ENCODE measurements at regions not wholly inside any gene's neighbourhood (a gene's known extent, or its start where the extent isn't known, plus 50 kb on each side); places are given as distances from the start of the nearest gene placed in this dataset.

- H3K4me3 ChIP-seq (ENCODE audit: low read depth, low read length): no peak overlapping the region
- no peak for DNase-seq (ENCODE audit: low read depth)
- TF ChIP-seq CTCF (IDR thresholded peaks at IDR 0.05; ENCODE audit: low read depth, low read length) (no peak), POLR2A (IDR thresholded peaks at IDR 0.05; ENCODE audit: extremely low read depth, insufficient read length) (no peak), MAX (IDR thresholded peaks at IDR 0.05; ENCODE audit: low read depth, low read length) (no peak), MYC (IDR thresholded peaks at IDR 0.05; ENCODE audit: low read depth, low read length) (no peak)
Observed at GRCh38 chr2:20128506-20129330, 77.3 kb upstream of the LAPTM4A start.

- DNase-seq (ENCODE audit: low read depth): no peak
- TF ChIP-seq CTCF (IDR thresholded peaks at IDR 0.05; ENCODE audit: low read depth, low read length) (no peak), POLR2A (IDR thresholded peaks at IDR 0.05; ENCODE audit: extremely low read depth, insufficient read length) (no peak), MYC (IDR thresholded peaks at IDR 0.05; ENCODE audit: low read depth, low read length) (no peak), MAX (IDR thresholded peaks at IDR 0.05; ENCODE audit: low read depth, low read length) (no peak)
- no peak overlapping the region for H3K4me3 ChIP-seq (ENCODE audit: low read depth, low read length)
Observed at GRCh38 chr2:20126469-20126868, 75.0 kb upstream of the LAPTM4A start.

GRCh38 chr2:20126040-20126439, 74.6 kb upstream of the LAPTM4A start:
- no peak overlapping the region for H3K4me3 ChIP-seq (ENCODE audit: low read depth, low read length)
- DNase-seq (ENCODE audit: low read depth): no peak
- no peak for TF ChIP-seq POLR2A (IDR thresholded peaks at IDR 0.05; ENCODE audit: extremely low read depth, insufficient read length)
- TF ChIP-seq CTCF (IDR thresholded peaks at IDR 0.05; ENCODE audit: low read depth, low read length): no peak
- no peak for TF ChIP-seq MYC (IDR thresholded peaks at IDR 0.05; ENCODE audit: low read depth, low read length)
- no peak for TF ChIP-seq MAX (IDR thresholded peaks at IDR 0.05; ENCODE audit: low read depth, low read length)

DNA sequence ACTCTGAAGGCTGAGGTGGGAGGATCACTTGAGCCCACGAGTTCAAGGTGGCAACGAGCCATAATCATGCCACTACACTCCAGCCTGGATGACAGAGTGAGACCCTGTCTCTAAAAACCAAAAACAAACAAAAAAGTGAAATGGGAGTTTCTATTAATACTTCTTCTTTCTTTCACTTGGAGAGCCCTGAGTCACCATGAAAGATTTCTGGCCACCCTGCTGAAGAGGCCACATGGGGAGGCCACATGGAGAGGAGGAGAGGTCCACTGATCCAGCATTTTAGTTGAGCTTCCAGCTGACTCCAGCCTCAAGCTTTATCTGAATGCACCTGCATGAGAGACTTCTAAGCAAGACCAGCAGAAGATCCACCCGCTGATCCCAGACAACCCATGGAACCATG, 74.2 kb upstream of the LAPTM4A start:
- no peak for TF ChIP-seq CTCF (IDR thresholded peaks at IDR 0.05; ENCODE audit: low read depth, low read length)
- no peak for TF ChIP-seq MYC (IDR thresholded peaks at IDR 0.05; ENCODE audit: low read depth, low read length)
- no peak for TF ChIP-seq POLR2A (IDR thresholded peaks at IDR 0.05; ENCODE audit: extremely low read depth, insufficient read length)
- TF ChIP-seq MAX (IDR thresholded peaks at IDR 0.05; ENCODE audit: low read depth, low read length): no peak
- no peak overlapping the region for H3K4me3 ChIP-seq (ENCODE audit: low read depth, low read length)
- DNase-seq (ENCODE audit: low read depth): no peak

- TF ChIP-seq POLR2A (IDR thresholded peaks at IDR 0.05; ENCODE audit: extremely low read depth, insufficient read length) (no peak), MAX (IDR thresholded peaks at IDR 0.05; ENCODE audit: low read depth, low read length) (no peak), MYC (IDR thresholded peaks at IDR 0.05; ENCODE audit: low read depth, low read length) (no peak), CTCF (IDR thresholded peaks at IDR 0.05; ENCODE audit: low read depth, low read length) (no peak)
Observed at GRCh38 chr2:20125164-20125563, 73.7 kb upstream of the LAPTM4A start.

More at GRCh38 chr2:20125164-20125563, 73.7 kb upstream of the LAPTM4A start:
- no peak for DNase-seq (ENCODE audit: low read depth)
- no peak overlapping the region for H3K4me3 ChIP-seq (ENCODE audit: low read depth, low read length)

Measured in NB4 (cell line).